ENCODE measurements at regions not wholly inside any gene's neighbourhood (a gene's known extent, or its start where the extent isn't known, plus 50 kb on each side); places are given as distances from the start of the nearest gene placed in this dataset.

DNA sequence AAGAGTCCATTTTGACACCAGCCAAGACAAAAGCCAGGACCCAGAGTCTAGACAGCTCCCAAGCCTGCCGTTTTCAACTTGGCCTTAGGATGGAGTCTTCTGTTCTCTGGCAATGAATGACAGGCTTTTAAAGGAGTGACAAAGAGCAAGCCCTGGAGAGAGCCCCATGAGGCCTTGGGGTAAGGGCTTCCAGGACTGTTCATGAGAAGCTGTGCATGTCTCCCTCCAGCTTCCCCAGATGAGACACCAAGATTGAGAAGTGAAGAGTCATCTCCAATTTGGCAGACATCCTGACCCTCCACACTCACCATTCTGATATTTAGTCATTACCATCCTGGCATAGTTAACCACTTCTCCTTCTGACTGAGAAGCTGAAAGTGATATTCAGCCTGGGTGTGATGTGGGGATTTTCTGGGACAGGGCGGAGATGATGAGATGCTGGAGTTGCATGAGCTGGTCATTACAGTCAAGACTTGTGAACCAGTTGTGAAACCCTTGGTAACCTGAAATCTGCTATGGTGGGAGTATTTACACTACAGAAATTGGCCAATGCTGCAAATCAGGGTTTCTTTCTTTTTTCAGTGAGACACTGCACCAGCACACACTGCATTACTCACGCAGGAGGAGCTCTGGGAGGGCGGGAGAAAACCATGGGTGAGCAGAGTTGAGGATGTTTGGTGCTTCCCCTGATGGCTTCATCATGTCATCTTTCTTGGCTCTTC, 77.8 kb downstream of the VCPKMT start:
- DNase-seq (ENCODE audit: low spot score): no peak

GRCh38 chr14:50039120-50039517, 77.3 kb downstream of the VCPKMT start:
- no peak for DNase-seq (ENCODE audit: low spot score)

- no peak for DNase-seq (ENCODE audit: low spot score)
Observed at GRCh38 chr14:50039734-50040400, 76.5 kb downstream of the VCPKMT start.

DNA sequence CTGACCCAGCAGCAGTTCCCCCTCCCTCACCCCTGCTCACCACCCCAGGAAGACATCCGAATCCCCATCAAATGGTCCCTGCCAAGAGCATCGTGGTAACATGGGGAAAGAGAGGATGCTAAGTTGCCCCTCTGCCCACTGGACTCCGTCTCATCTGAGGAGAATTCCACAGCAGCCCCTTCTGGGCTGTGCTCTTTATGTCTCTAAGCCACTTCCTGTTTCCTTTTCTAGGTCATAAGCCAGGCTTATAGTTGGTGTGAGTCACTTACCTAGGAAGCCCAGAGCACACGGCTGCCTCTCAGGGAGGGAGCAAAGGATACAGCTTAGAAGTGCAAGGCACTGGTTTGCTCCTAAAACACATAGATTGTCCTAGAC, 76.0 kb downstream of the VCPKMT start:
- DNase-seq (ENCODE audit: low spot score): no peak

DNA sequence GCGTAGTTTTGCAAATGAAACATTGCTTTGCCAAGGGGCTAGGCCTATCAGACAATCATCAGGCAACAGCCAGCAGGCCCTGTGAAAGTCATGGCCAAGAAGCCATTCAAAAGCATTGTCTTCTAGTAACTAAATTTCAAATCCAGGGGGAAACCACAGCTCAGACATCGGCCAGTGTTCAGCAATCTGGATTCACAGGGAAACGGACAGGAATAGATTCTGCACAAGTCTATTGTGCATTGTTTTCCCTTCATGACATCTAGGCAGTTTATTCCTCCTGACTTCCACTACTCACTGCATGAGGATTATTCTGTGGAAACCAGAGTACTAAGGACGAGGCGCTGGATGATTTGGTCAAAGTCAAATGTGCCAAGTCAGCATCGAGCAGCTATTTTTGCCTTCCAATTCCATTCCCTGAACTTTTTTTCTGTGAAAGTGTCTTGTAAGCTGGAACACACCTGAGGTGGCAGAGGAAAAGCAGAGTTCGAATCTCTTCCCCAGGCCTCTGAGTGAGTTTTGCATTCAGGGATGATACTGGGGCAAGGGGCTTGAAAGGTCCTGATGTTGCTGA, 75.4 kb downstream of the VCPKMT start:
- DNase-seq (ENCODE audit: low spot score): no peak

DNA sequence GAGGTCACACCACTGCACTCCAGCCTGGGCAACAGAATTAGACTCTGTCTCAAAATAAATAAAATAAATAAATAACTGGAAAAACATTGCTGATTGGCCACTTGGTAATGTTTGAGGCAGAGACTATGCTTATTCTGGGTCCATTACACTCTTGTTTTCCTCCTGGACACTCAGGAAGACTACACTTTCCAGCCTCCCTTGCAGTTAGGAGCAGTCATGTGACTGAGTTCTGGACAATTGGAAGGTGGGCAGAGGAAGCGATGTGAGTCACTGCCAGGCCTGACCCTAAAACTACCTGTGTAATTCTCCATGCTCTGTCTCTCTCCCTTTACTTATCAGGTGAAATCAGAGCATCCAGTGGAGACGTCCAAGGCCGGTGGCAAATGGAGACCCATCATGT, 74.4 kb downstream of the VCPKMT start:
- no peak for DNase-seq (ENCODE audit: low spot score)

GRCh38 chr14:50044042-50044651, 72.2 kb downstream of the VCPKMT start:
- DNase-seq (ENCODE audit: low spot score): no peak

DNA sequence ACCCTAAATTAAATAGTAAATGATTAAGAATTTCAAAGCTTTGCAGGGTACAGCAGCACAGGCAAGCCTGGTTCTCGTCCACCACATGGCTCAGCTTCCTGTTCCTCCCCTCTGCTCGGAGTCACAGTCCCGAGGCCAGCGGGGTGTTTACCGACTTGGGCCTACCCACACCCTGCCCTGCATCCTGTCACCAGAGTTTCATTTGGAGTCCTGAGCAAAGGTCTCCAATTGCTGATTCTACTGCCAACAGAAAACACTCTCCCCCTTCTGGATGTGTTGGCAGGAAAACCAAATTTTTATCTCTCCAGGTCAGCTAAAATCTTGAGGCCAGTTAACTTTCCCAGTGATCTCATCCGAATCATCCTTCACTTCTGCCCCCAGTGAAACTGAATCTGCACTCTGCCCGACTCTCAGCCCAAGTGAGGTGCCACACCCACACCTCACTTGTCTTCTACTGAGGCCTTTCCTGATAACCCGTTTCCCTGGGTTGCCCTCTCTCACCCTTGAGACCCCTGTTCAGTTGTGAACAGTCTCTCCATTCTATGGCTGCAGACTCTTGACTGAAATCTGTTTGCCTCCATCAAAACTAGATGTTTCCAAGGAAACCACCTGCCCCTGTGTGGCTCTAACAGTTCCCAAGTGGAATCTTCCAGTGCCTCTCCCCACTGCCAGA, 71.2 kb downstream of the VCPKMT start:
- DNase-seq (ENCODE audit: low spot score): peak; percentile 92

GRCh38 chr14:50045837-50046236, 70.5 kb downstream of the VCPKMT start:
- no peak for DNase-seq (ENCODE audit: low spot score)

DNA sequence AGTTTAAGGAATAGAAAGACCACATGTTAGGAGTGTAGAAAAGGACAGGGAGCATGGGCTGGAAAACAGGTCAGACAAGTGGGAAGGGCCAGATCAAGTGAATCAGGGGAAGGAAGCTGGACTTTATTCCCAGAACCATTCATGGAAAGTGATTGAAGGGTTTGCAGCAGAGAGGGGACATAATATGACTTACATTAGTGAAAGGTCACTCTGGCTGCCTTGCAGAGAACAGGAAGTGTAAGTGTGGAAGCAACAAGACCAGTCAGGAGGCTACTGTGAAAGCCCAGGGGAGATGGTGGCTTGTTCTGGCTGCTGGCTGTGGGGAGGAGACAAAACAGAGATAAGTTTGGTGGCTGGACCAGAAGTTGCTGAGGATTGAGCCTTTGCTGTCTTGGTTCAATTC, 69.1 kb downstream of the VCPKMT start:
- no peak for DNase-seq (ENCODE audit: low spot score)

DNA sequence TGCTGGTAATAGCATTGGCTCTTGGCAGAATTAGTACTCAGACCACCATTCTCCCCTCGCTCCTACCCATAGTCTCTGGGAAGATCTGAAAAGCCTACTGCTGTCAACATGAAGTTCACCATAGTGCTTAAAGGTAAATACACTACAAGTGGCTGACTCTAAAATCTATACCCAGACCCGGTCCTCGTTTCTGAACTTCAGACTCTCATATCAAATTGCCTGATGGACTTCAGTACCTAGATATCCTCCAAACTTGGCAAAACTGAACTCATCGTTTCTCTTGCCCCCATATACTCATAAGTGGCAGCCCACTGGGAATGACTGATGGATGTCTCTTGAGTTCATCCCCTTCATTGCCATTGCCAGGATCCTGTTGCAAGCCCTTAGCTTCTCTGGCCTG, 67.3 kb downstream of the VCPKMT start:
- DNase-seq (ENCODE audit: low spot score): no peak

DNA sequence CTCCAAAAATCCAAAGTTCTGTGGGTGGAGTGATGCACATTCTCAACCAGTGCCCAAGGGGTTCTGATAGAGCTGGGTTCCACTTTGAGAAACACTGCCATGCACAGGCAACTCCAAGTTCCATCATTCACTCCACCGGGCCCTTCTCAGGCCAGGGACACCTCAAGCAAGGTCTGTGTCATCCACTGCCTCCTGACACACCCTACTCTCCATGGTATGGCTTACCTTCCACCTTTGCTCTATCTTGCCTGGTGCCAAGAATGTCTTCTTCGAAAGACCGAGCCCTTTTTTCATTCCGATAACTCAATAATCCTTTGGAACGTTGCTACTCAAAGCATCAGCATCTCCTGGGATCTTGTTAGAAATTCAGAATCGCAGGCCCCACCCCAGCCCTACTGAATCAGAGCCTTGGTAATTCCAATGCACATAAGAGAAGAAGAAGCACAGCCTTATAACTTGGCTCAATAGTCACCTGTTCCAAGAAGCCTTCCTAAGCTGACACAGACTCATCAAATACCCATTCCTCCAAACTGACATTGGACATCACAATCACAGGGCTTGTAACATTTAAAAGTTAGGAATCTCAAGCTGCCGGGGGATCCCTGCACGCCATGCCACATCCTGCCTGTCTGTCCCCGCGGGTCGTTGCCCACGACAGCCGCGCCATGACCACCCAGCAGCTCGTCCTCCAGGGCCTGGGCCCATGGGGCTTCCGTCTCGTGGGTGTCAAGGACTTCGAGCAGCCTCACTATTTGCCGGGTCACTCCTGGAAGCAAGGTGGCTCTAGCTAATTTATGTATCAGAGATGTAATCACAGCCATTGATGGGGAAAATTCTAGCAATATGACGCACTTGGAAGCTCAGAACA, 66.4 kb downstream of the VCPKMT start:
- DNase-seq (ENCODE audit: low spot score): no peak

DNA sequence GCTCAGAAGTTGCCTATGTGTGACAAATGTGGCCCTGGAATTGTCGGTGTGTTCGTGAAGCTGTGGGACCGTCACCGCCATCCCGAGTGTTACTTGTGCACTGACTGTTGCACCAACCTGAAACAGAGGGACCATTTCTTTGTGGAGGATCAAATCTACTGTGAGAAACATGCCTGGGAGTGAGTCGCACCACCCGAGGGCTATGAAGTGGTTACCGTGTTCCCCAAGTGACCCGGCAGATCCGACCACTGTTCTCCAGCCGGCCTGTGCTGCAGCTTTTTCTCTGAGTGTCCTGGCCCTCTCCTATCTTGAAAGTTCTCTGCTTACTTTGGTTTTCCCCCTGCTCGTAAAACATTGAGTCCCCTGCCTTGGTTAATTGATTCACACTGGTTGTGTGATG, 65.3 kb downstream of the VCPKMT start:
- DNase-seq (ENCODE audit: low spot score): no peak

DNA sequence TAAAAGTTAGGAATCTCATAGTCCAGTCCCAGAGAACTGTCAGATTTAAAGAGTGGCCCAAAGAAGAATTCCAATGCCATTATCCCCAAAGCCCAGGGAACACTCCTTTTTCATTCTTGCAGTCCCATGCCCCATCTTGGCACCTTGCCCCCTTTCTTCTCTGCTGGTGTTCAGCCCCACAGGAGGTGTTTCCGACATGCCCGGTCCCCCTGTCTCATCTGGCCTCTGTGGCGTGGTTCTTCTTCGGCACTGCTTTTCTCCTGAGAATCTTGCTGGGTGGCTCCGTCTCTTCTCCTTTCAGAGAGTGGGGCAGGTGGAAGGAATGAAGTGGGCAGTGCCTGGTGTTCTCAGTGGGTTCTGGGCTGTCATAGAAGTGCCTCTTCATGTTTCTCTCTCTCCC, 64.7 kb downstream of the VCPKMT start:
- DNase-seq (ENCODE audit: low spot score): no peak

- DNase-seq (ENCODE audit: low spot score): no peak
Observed at GRCh38 chr14:50052517-50052916, 63.9 kb downstream of the VCPKMT start.

DNA sequence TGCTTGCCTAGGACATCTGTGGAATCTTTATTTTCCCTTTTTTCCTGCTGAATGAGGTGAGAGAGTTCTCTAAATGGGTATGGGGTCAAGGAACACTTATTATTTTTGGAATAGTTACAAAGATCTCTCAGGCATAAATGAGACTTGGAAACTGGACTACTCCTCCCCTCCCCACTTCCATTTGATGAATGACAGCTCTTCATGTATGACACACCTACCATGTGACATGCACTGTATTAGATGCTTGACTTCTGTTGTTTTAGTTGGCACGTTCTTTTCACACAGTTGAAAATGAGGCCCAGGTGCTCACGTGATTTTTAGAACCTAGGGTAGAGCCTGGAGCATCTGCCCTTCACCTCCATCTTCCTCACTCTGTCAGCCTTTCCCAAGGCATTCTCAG, 62.4 kb downstream of the VCPKMT start:
- no peak for DNase-seq (ENCODE audit: low spot score)

GRCh38 chr14:50055461-50056228, 60.7 kb downstream of the VCPKMT start:
- DNase-seq (ENCODE audit: low spot score): no peak

DNA sequence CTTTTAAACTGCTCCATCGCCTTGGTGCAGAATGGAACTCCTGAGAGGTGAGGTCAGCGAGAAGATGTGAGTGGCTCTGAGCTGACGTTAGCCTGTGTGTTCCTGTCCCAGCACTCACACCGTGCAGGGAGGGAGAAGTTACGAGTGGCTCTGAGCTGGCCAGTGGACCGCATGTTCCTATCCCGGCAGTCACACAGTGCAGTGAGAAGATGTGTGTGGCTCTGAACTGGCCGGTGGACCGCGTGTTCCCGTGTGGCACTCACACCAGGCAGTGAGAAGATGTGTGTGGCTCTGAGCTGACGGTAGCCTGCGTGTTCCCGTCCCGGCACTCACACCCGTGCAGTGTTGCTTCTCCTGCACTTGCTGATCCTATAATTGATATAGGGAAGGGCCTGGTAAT, 59.9 kb downstream of the VCPKMT start:
- DNase-seq (ENCODE audit: low spot score): no peak

DNA sequence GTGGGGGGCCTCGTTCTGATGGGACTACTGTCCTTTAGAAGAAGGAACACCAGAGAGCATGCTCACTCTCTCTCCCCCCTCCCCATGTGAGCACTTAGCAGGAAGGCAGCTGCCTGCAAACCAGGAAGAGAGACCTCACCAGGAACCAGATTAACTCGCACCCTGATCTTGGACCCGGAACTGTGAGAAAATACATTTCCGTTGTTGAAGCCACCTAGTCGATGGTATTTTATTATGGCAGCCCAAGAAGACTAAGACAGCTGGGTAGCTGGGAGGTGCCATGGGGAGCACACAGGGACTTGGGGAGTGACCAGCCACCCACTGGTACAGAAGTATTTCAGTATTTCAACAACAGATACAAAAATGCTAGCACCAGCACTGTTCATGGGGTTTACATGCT, 59.0 kb downstream of the VCPKMT start:
- no peak for DNase-seq (ENCODE audit: low spot score)

DNA sequence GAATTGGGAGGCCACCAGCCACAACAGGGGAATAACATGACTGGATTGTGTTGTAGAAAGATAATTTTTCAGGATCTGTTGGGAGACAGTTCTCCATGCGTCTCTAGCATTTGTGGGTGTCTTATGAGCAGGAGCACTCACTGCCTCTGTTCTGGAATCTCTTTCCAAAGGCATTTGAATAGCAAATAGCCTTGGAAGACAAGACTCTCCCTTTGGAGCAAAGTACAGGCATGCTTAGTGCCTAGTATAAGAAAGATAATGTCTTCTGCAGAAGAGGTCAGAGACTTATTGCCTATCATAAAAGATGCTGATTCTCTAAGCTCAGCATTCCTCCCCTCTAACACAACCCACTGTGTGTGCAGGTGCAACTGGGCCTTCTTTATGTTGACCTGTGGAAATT, 58.3 kb downstream of the VCPKMT start:
- no peak for DNase-seq (ENCODE audit: low spot score)
